Activated CD8-positive, alpha-beta T cell treated with anti-CD3 and anti-CD28 coated beads for 36 hours (primary cell): ENCODE measurements at regions not wholly inside any gene's neighbourhood (a gene's known extent, or its start where the extent isn't known, plus 50 kb on each side); places are given as distances from the start of the nearest gene placed in this dataset.

Experiments
- ATAC-seq: fragments of 200-7000 bp; cut with Tn5 transposase; one replicate; pipeline ENCODE4 v1.10.0; 2021; ENCODE audit warnings: mild to moderate bottlenecking, moderate library complexity
- CTCF ChIA-PET: fragments of 350-600 bp; sonication (Branson Sonifier 250); formaldehyde crosslinking; loops from one replicate; lab custom pipeline; 2021; ENCODE audit warnings: antibody characterized with exemption; lab: Charles Lee
- POLR2A ChIA-PET: fragments of 350-600 bp; sonication (Branson Sonifier 250); formaldehyde crosslinking; loops from one replicate; lab custom pipeline; 2021; ENCODE audit warnings: antibody characterized with exemption; lab: Charles Lee
- DNase-seq: peaks from one replicate; pipeline ENCODE4 v3.0.0-alpha.2; 2020
- H3K27ac Mint-ChIP-seq: one replicate; pipeline ENCODE4 v1.8.0; 2021; ENCODE audit warnings: mild to moderate bottlenecking, mixed read lengths
- H3K27me3 Mint-ChIP-seq: one replicate; pipeline ENCODE4 v1.8.0; 2021; ENCODE audit warnings: mixed read lengths
- H3K36me3 Mint-ChIP-seq: one replicate; pipeline ENCODE4 v1.8.0; 2021; ENCODE audit warnings: low read depth, mixed read lengths
- H3K4me1 Mint-ChIP-seq: one replicate; pipeline ENCODE4 v1.8.0; 2021; ENCODE audit warnings: low read depth, mixed read lengths
- H3K4me3 Mint-ChIP-seq: one replicate; pipeline ENCODE4 v1.8.0; 2021; ENCODE audit warnings: mild to moderate bottlenecking, moderate library complexity, mixed read lengths
- H3K9me3 Mint-ChIP-seq: one replicate; pipeline ENCODE4 v1.8.0; 2021; ENCODE audit warnings: mixed read lengths
- CTCF ChIP-seq: fragments of 200-600 bp; IDR thresholded peaks from one replicate; pipeline ENCODE4 v1.8.0; 2022; ENCODE audit warnings: antibody characterized with exemption, mild to moderate bottlenecking
- intact Hi-C: fragments of 100-400 bp; cut with micrococcal nuclease; formaldehyde crosslinking; loops from one replicate; pipeline ENCODE4 v1.10.0; 2022

GRCh38 chr21:18148401-18148800 is 96.2 kb upstream of the CHODL start:
- Mint-ChIP-seq H3K4me3 (no peak overlapping the region), H3K4me1 (no peaks in the 10 kb centered on the region), H3K9me3 (peaks cover 1% of the 10 kb centered on the region), H3K27ac (no peak overlapping the region), H3K36me3 (no peaks in the 10 kb centered on the region), H3K27me3 (no peaks in the 10 kb centered on the region)
- ATAC-seq = no peak
- DNase-seq = no peak
- ChIA-PET CTCF (no interaction called here), POLR2A (no interaction called here)
- TF ChIP-seq CTCF = no peak
- intact Hi-C loops = no loop called here

- Mint-ChIP-seq H3K4me3 (no peak overlapping the region), H3K36me3 (no peaks in the 10 kb centered on the region), H3K4me1 (no peaks in the 10 kb centered on the region), H3K27me3 (no peaks in the 10 kb centered on the region), H3K27ac (no peak overlapping the region), H3K9me3 (peaks cover 1% of the 10 kb centered on the region)
- intact Hi-C loops = no loop called here
- ATAC-seq (no peak), DNase-seq (no peak)
- ChIA-PET CTCF (no interaction called here), POLR2A (no interaction called here)
- no peak for TF ChIP-seq CTCF
These were observed 97.0 kb upstream of the CHODL start for GRCh38 chr21:18147678-18148077.

GRCh38 chr21:18146820-18147219 is 97.8 kb upstream of the CHODL start:
- ATAC-seq = no peak
- ChIA-PET CTCF (no interaction called here), POLR2A (no interaction called here)
- Mint-ChIP-seq H3K36me3 (no peaks in the 10 kb centered on the region), H3K9me3 (peaks cover 1% of the 10 kb centered on the region), H3K4me3 (no peak overlapping the region), H3K27ac (no peak overlapping the region), H3K4me1 (no peaks in the 10 kb centered on the region), H3K27me3 (no peaks in the 10 kb centered on the region)
- no peak for DNase-seq
- TF ChIP-seq CTCF = no peak
- intact Hi-C loops = no loop called here

- Mint-ChIP-seq H3K4me1 (no peaks in the 10 kb centered on the region), H3K27ac (no peak overlapping the region), H3K4me3 (no peak overlapping the region), H3K9me3 (peaks cover 1% of the 10 kb centered on the region), H3K27me3 (no peaks in the 10 kb centered on the region), H3K36me3 (no peaks in the 10 kb centered on the region)
- POLR2A ChIA-PET = no interaction called here
- no peak for DNase-seq
- no peak for TF ChIP-seq CTCF
- ATAC-seq = no peak
- CTCF ChIA-PET = no interaction called here
- intact Hi-C loops = no loop called here
These were observed 100.3 kb upstream of the CHODL start for GRCh38 chr21:18144339-18144738.

- intact Hi-C loops = no loop called here
- POLR2A ChIA-PET = no interaction called here
These were observed 102.0 kb upstream of the CHODL start for GRCh38 chr21:18142655-18143054.

More at GRCh38 chr21:18142655-18143054, 102.0 kb upstream of the CHODL start:
- no peak for ATAC-seq
- CTCF ChIA-PET = no interaction called here
- H3K9me3 Mint-ChIP-seq = peaks cover 1% of the 10 kb centered on the region
- no peaks in the 10 kb centered on the region for H3K4me1 Mint-ChIP-seq
- no peak overlapping the region for H3K27ac Mint-ChIP-seq
- no peaks in the 10 kb centered on the region for H3K36me3 Mint-ChIP-seq
- no peak for TF ChIP-seq CTCF
- no peaks in the 10 kb centered on the region for H3K27me3 Mint-ChIP-seq
- no peak overlapping the region for H3K4me3 Mint-ChIP-seq
- no peak for DNase-seq
